ENCODE measurements at regions not wholly inside any gene's neighbourhood (a gene's known extent, or its start where the extent isn't known, plus 50 kb on each side); places are given as distances from the start of the nearest gene placed in this dataset.

GRCh38 chr13:21897161-21897560 is 226.3 kb downstream of the FGF9 start:
- 52 to 71% methylated on average over 6 of the region's 6 CpGs for WGBS, 2 donors
- no peak for DNase-seq (ENCODE audit: low spot score in 2 of 2)
- no peak overlapping the region for H3K4me3 ChIP-seq (ENCODE audit: low read depth, poor library complexity, severe bottlenecking)
- intact Hi-C loops (cut with DNase I; ENCODE audit: low total_unique reads), result no loop called here
- TF ChIP-seq POLR2A (IDR thresholded peaks at IDR 0.05) (no peak), CTCF (IDR thresholded peaks at IDR 0.05) (no peak)

GRCh38 chr13:21898459-21898858 is 227.6 kb downstream of the FGF9 start:
- no peak overlapping the region for H3K4me3 ChIP-seq (ENCODE audit: low read depth, poor library complexity, severe bottlenecking)
- intact Hi-C loops (cut with DNase I; ENCODE audit: low total_unique reads), result no loop called here
- no peak for DNase-seq (ENCODE audit: low spot score in 2 of 2)
- 67 to 75% methylated on average over 4 of the region's 4 CpGs for WGBS, 2 donors
- no peak for TF ChIP-seq CTCF (IDR thresholded peaks at IDR 0.05)
- no peak for TF ChIP-seq POLR2A (IDR thresholded peaks at IDR 0.05)

- WGBS, 2 donors, result 45 to 55% methylated on average over 7 of the region's 7 CpGs
- TF ChIP-seq POLR2A (IDR thresholded peaks at IDR 0.05) (no peak), CTCF (IDR thresholded peaks at IDR 0.05) (no peak)
- H3K4me3 ChIP-seq (ENCODE audit: low read depth, poor library complexity, severe bottlenecking), result no peak overlapping the region
- intact Hi-C loops (cut with DNase I; ENCODE audit: low total_unique reads), result no loop called here
- DNase-seq (ENCODE audit: low spot score in 2 of 2), result no peak
Observed at GRCh38 chr13:21898945-21899344, 228.1 kb downstream of the FGF9 start.

GRCh38 chr13:21901336-21901735 is 230.5 kb downstream of the FGF9 start:
- TF ChIP-seq CTCF (IDR thresholded peaks at IDR 0.05) (no peak), POLR2A (IDR thresholded peaks at IDR 0.05) (no peak)
- intact Hi-C loops (cut with DNase I; ENCODE audit: low total_unique reads), result no loop called here
- no peak for DNase-seq (ENCODE audit: low spot score in 2 of 2)
- H3K4me3 ChIP-seq (ENCODE audit: low read depth, poor library complexity, severe bottlenecking), result no peak overlapping the region
- 58 to 63% methylated on average over 2 of the region's 2 CpGs for WGBS, 2 donors

GRCh38 chr13:21901811-21902708 is 231.2 kb downstream of the FGF9 start:
- intact Hi-C loops (cut with DNase I; ENCODE audit: low total_unique reads), result no loop called here
- WGBS, 2 donors, result 26 to 36% methylated on average over 13 to 14 of the region's 14 CpGs
- no peak for TF ChIP-seq CTCF (IDR thresholded peaks at IDR 0.05)
- TF ChIP-seq POLR2A (IDR thresholded peaks at IDR 0.05), result no peak
- peak in 1 of 2 donors; percentile 21 for DNase-seq (ENCODE audit: low spot score in 2 of 2)
- H3K4me3 ChIP-seq (ENCODE audit: low read depth, poor library complexity, severe bottlenecking), result no peak overlapping the region

Measured in lower leg skin (tissue), 4 donors.